BLaER1 (cell line): ENCODE measurements at regions not wholly inside any gene's neighbourhood (a gene's known extent, or its start where the extent isn't known, plus 50 kb on each side); places are given as distances from the start of the nearest gene placed in this dataset.

ENCODE experiments used
- H3K27ac ChIP-seq: shearing (Covaris generic); formaldehyde crosslinking; 2 replicates; pipeline ENCODE4 v1.8.1; 2022
- H3K27me3 ChIP-seq: shearing (Covaris generic); formaldehyde crosslinking; 2 replicates; pipeline ENCODE4 v1.8.1; 2022
- H3K36me3 ChIP-seq: shearing (Covaris generic); formaldehyde crosslinking; 2 replicates; pipeline ENCODE4 v1.8.1; 2022
- H3K4me1 ChIP-seq: shearing (Covaris generic); formaldehyde crosslinking; 2 replicates; pipeline ENCODE4 v1.8.1; 2022
- H3K4me2 ChIP-seq: shearing (Covaris generic); formaldehyde crosslinking; 2 replicates; pipeline ENCODE4 v1.8.1; 2022
- H3K4me3 ChIP-seq: shearing (Covaris generic); formaldehyde crosslinking; 2 replicates; pipeline ENCODE4 v1.8.1; 2022
- H3K9ac ChIP-seq: shearing (Covaris generic); formaldehyde crosslinking; 2 replicates; pipeline ENCODE4 v1.8.1; 2022
- H3K9me3 ChIP-seq: shearing (Covaris generic); formaldehyde crosslinking; 2 replicates; pipeline ENCODE4 v1.8.1; 2022
- H4K20me1 ChIP-seq: shearing (Covaris generic); formaldehyde crosslinking; 2 replicates; pipeline ENCODE4 v1.8.1; 2022
- Cebpa-rat ChIP-seq: shearing (Covaris generic); IDR thresholded peaks from 2 replicates; pipeline ENCODE4 v1.8.1; 2022

GRCh38 chr1:215358356-215358755 lies 208.7 kb upstream of the KCTD3 start:
- no peaks in the 10 kb centered on the region for H3K27me3 ChIP-seq
- H3K27ac ChIP-seq = no peak overlapping the region
- no peak overlapping the region for H3K4me3 ChIP-seq
- no peak overlapping the region for H3K4me2 ChIP-seq
- H3K9ac ChIP-seq = no peak overlapping the region
- no peaks in the 10 kb centered on the region for H3K36me3 ChIP-seq
- no peak for TF ChIP-seq Cebpa-rat
- H3K9me3 ChIP-seq = no peaks in the 10 kb centered on the region
- H4K20me1 ChIP-seq = no peaks in the 10 kb centered on the region
- no peaks in the 10 kb centered on the region for H3K4me1 ChIP-seq

GRCh38 chr1:215360031-215360430 lies 207.1 kb upstream of the KCTD3 start:
- Histone ChIP-seq H4K20me1 (no peaks in the 10 kb centered on the region), H3K27ac (no peak overlapping the region)
- no peak for TF ChIP-seq Cebpa-rat

GRCh38 chr1:215360758-215361157 lies 206.3 kb upstream of the KCTD3 start:
- H3K27me3 ChIP-seq = no peaks in the 10 kb centered on the region
- no peaks in the 10 kb centered on the region for H4K20me1 ChIP-seq
- no peaks in the 10 kb centered on the region for H3K36me3 ChIP-seq
- H3K27ac ChIP-seq = no peak overlapping the region
- H3K4me2 ChIP-seq = no peak overlapping the region
- no peak for TF ChIP-seq Cebpa-rat
- no peaks in the 10 kb centered on the region for H3K4me1 ChIP-seq
- no peak overlapping the region for H3K4me3 ChIP-seq
- no peaks in the 10 kb centered on the region for H3K9me3 ChIP-seq
- H3K9ac ChIP-seq = no peak overlapping the region

More at GRCh38 chr1:215360031-215360430, 207.1 kb upstream of the KCTD3 start:
- no peak overlapping the region for H3K4me2 ChIP-seq
- no peaks in the 10 kb centered on the region for H3K4me1 ChIP-seq
- no peaks in the 10 kb centered on the region for H3K36me3 ChIP-seq
- no peaks in the 10 kb centered on the region for H3K27me3 ChIP-seq
- no peaks in the 10 kb centered on the region for H3K9me3 ChIP-seq
- H3K4me3 ChIP-seq = no peak overlapping the region
- H3K9ac ChIP-seq = no peak overlapping the region

- no peaks in the 10 kb centered on the region for H4K20me1 ChIP-seq
- H3K36me3 ChIP-seq = no peaks in the 10 kb centered on the region
- H3K4me1 ChIP-seq = peaks cover 12% of the 10 kb centered on the region
- no peaks in the 10 kb centered on the region for H3K27me3 ChIP-seq
- H3K4me2 ChIP-seq = no peak overlapping the region
- no peak overlapping the region for H3K9ac ChIP-seq
- H3K27ac ChIP-seq = no peak overlapping the region
- no peaks in the 10 kb centered on the region for H3K9me3 ChIP-seq
- no peak for TF ChIP-seq Cebpa-rat
- no peak overlapping the region for H3K4me3 ChIP-seq
Observed at GRCh38 chr1:215375381-215375780, 191.7 kb upstream of the KCTD3 start.

- no peaks in the 10 kb centered on the region for H3K27me3 ChIP-seq
- TF ChIP-seq Cebpa-rat = no peak
- H3K9ac ChIP-seq = no peak overlapping the region
- no peak overlapping the region for H3K4me3 ChIP-seq
- no peaks in the 10 kb centered on the region for H3K36me3 ChIP-seq
- H3K4me1 ChIP-seq = peaks cover 12% of the 10 kb centered on the region
- peak overlapping the region; percentile 25 for H3K4me2 ChIP-seq
- no peaks in the 10 kb centered on the region for H4K20me1 ChIP-seq
- H3K27ac ChIP-seq = no peak overlapping the region
- no peaks in the 10 kb centered on the region for H3K9me3 ChIP-seq
Observed at GRCh38 chr1:215376544-215377264, 190.4 kb upstream of the KCTD3 start.

- no peak overlapping the region for H3K9ac ChIP-seq
- no peaks in the 10 kb centered on the region for H3K36me3 ChIP-seq
Observed at GRCh38 chr1:215377746-215378145, 189.4 kb upstream of the KCTD3 start.

GRCh38 chr1:215380566-215380965 lies 186.5 kb upstream of the KCTD3 start:
- no peak overlapping the region for H3K27ac ChIP-seq
- H3K4me3 ChIP-seq = no peak overlapping the region
- TF ChIP-seq Cebpa-rat = no peak
- peaks cover 12% of the 10 kb centered on the region for H3K4me1 ChIP-seq
- no peaks in the 10 kb centered on the region for H4K20me1 ChIP-seq
- H3K4me2 ChIP-seq = no peak overlapping the region
- H3K9me3 ChIP-seq = no peaks in the 10 kb centered on the region
- no peaks in the 10 kb centered on the region for H3K27me3 ChIP-seq
- no peaks in the 10 kb centered on the region for H3K36me3 ChIP-seq
- H3K9ac ChIP-seq = no peak overlapping the region

More at GRCh38 chr1:215377746-215378145, 189.4 kb upstream of the KCTD3 start:
- H4K20me1 ChIP-seq = no peaks in the 10 kb centered on the region
- H3K9me3 ChIP-seq = no peaks in the 10 kb centered on the region
- no peak overlapping the region for H3K4me3 ChIP-seq
- H3K4me1 ChIP-seq = peaks cover 12% of the 10 kb centered on the region
- TF ChIP-seq Cebpa-rat = no peak
- H3K27ac ChIP-seq = no peak overlapping the region
- no peak overlapping the region for H3K4me2 ChIP-seq
- no peaks in the 10 kb centered on the region for H3K27me3 ChIP-seq

- H3K4me2 ChIP-seq = no peak overlapping the region
- H3K4me1 ChIP-seq = no peaks in the 10 kb centered on the region
- H3K9me3 ChIP-seq = peaks cover 16% of the 10 kb centered on the region
- H4K20me1 ChIP-seq = no peaks in the 10 kb centered on the region
- no peak overlapping the region for H3K4me3 ChIP-seq
- H3K27me3 ChIP-seq = no peaks in the 10 kb centered on the region
- TF ChIP-seq Cebpa-rat = no peak
- H3K36me3 ChIP-seq = no peaks in the 10 kb centered on the region
- no peak overlapping the region for H3K9ac ChIP-seq
- no peak overlapping the region for H3K27ac ChIP-seq
Observed at GRCh38 chr1:215393476-215393875, 173.6 kb upstream of the KCTD3 start.

GRCh38 chr1:215394084-215394991 lies 172.8 kb upstream of the KCTD3 start:
- no peak for TF ChIP-seq Cebpa-rat

GRCh38 chr1:215397106-215397505 lies 170.0 kb upstream of the KCTD3 start:
- no peak overlapping the region for H3K4me3 ChIP-seq
- H3K4me2 ChIP-seq = no peak overlapping the region
- peaks cover 16% of the 10 kb centered on the region for H3K9me3 ChIP-seq
- no peak overlapping the region for H3K9ac ChIP-seq
- no peaks in the 10 kb centered on the region for H4K20me1 ChIP-seq
- no peaks in the 10 kb centered on the region for H3K4me1 ChIP-seq
- no peak for TF ChIP-seq Cebpa-rat
- no peaks in the 10 kb centered on the region for H3K27me3 ChIP-seq
- H3K27ac ChIP-seq = no peak overlapping the region
- H3K36me3 ChIP-seq = no peaks in the 10 kb centered on the region

More at GRCh38 chr1:215394084-215394991, 172.8 kb upstream of the KCTD3 start:
- H3K36me3 ChIP-seq = no peaks in the 10 kb centered on the region
- H3K4me2 ChIP-seq = no peak overlapping the region
- no peak overlapping the region for H3K4me3 ChIP-seq
- no peak overlapping the region for H3K9ac ChIP-seq
- H3K9me3 ChIP-seq = peaks cover 16% of the 10 kb centered on the region
- no peak overlapping the region for H3K27ac ChIP-seq
- no peaks in the 10 kb centered on the region for H4K20me1 ChIP-seq
- H3K27me3 ChIP-seq = no peaks in the 10 kb centered on the region
- no peaks in the 10 kb centered on the region for H3K4me1 ChIP-seq
